K562 (cell line): ENCODE measurements at regions not wholly inside any gene's neighbourhood (a gene's known extent, or its start where the extent isn't known, plus 50 kb on each side); places are given as distances from the start of the nearest gene placed in this dataset.

ENCODE experiments used
- ATAC-seq: fragments of 200-7000 bp; cut with Tn5 transposase; 3 replicates; pipeline ENCODE4 v1.9.1; 2020; ENCODE audit warnings: moderate library complexity
- BruUV-seq: library from RNA; stranded (reverse); fragments of 400-500 nt; replicated peaks from 2 replicates; lab custom pipeline; 2021; lab: Mats Ljungman, UMichigan
- CTCF ChIA-PET: fragments of 300-600 bp; formaldehyde crosslinking; extraction: SDS; loops from one replicate; lab custom pipeline; 2021; ENCODE audit warnings: low intra/inter-chr PET ratio; lab: Yijun Ruan, JAX
- POLR2A ChIA-PET: fragments of 300-600, 350-650 bp; sonication (Branson Sonifier 250); formaldehyde crosslinking; extraction: SDS; loops from one replicate; lab custom pipeline; 2021; ENCODE audit warnings: antibody characterized with exemption, inconsistent platforms; lab: Yijun Ruan, JAX
- DNase-seq, 4 experiments: peaks; one replicate each; pipeline versions ENCODE4 v3.0.0 to v3.0.0-alpha.2; 2011 to 2018; ENCODE audit warnings: low spot score in 3 of 4, mixed read lengths in 3 of 4; ENCODE audit errors: extremely low read depth in 1 of 4
- FAIRE-seq: peaks from 2 replicates; lab custom pipeline; 2011; peaks lifted over from hg19 to GRCh38; lab: Jason Lieb, UNC
- H2AFZ ChIP-seq: 2 replicates; pipeline ENCODE4 v1.6.0; 2011; ENCODE audit warnings: low read depth, low read length, control low read depth, inconsistent platforms
- H3K27ac ChIP-seq: fragments of 200-600 bp; 3 replicates; pipeline ENCODE4 v1.8.0; 2011; ENCODE audit warnings: low read depth, mild to moderate bottlenecking, control low read depth, inconsistent platforms, low read length, moderate library complexity, mixed read lengths; ENCODE audit errors: extremely low read depth
- H3K27me3 ChIP-seq, 2 experiments: fragments of 300-600 bp in 1 of 2; 2 replicates in 1 of 2; 3 replicates in 1 of 2; pipeline versions ENCODE4 v1.6.0 to v1.8.0; 2011; ENCODE audit warnings: inconsistent platforms in 2 of 2, low read length in 2 of 2, mild to moderate bottlenecking in 1 of 2, mixed read lengths in 1 of 2, moderate library complexity in 1 of 2; ENCODE audit not compliant: control insufficient read depth in 2 of 2, insufficient read depth in 2 of 2
- H3K36me3 ChIP-seq: fragments of 300-600 bp; 3 replicates; pipeline ENCODE4 v1.8.0; 2011; ENCODE audit warnings: mild to moderate bottlenecking, low read length, inconsistent platforms; ENCODE audit not compliant: control insufficient read depth, insufficient read depth
- H3K4me1 ChIP-seq, 2 experiments: fragments of 200-600 bp in 1 of 2; replicated peaks in 1 of 2; 2 replicates in 1 of 2; 3 replicates in 1 of 2; pipeline versions ENCODE4 v1.5.1 to v1.8.0; 2011; ENCODE audit warnings: inconsistent platforms in 2 of 2, low read length in 2 of 2, mild to moderate bottlenecking in 1 of 2, mixed read lengths in 1 of 2, moderate library complexity in 1 of 2; ENCODE audit not compliant: control insufficient read depth in 2 of 2, insufficient read depth in 2 of 2
- H3K4me2 ChIP-seq: 2 replicates; pipeline ENCODE4 v1.6.1; 2011; ENCODE audit warnings: low read length, control low read depth, inconsistent platforms, mixed read lengths; ENCODE audit not compliant: insufficient read depth
- H3K4me3 ChIP-seq: fragments of 200-600 bp; sonication (generic), shearing (Covaris generic); 2 replicates; pipeline ENCODE4 v1.5.1; 2016; ENCODE audit warnings: control low read depth, inconsistent platforms
- H3K79me2 ChIP-seq: fragments of 200-600 bp; 3 replicates; pipeline ENCODE4 v1.8.0; 2011; ENCODE audit warnings: low read length, inconsistent platforms; ENCODE audit not compliant: control insufficient read depth, insufficient read depth
- H3K9ac ChIP-seq, 2 experiments: 2 replicates each; pipeline versions ENCODE4 v1.6.0 to v1.6.1; 2011; ENCODE audit warnings: low read depth in 2 of 2, low read length in 2 of 2, control low read depth in 1 of 2, inconsistent platforms in 1 of 2, mild to moderate bottlenecking in 1 of 2, mixed read lengths in 1 of 2; ENCODE audit not compliant: insufficient read depth in 1 of 2
- H3K9me1 ChIP-seq: one replicate; pipeline ENCODE4 v1.6.0; 2011; ENCODE audit warnings: inconsistent platforms, mild to moderate bottlenecking, low read length, moderate library complexity; ENCODE audit not compliant: control insufficient read depth, insufficient read depth
- H3K9me3 ChIP-seq: replicated peaks from 2 replicates; pipeline ENCODE4 v1.5.1; 2011; ENCODE audit warnings: low read depth, low read length, inconsistent platforms; ENCODE audit not compliant: control insufficient read depth, insufficient read depth
- H4K20me1 ChIP-seq: replicated peaks from 2 replicates; pipeline ENCODE4 v1.6.1; 2011; ENCODE audit warnings: low read length, inconsistent platforms, mixed read lengths; ENCODE audit not compliant: control insufficient read depth, insufficient read depth
- BRF1 ChIP-seq: IDR thresholded peaks from 3 replicates; pipeline ENCODE4 v1.6.1; 2011; ENCODE audit warnings: borderline replicate concordance, mild to moderate bottlenecking; ENCODE audit not compliant: insufficient read length; ENCODE audit errors: extremely low read depth
- CBX5 ChIP-seq: IDR thresholded peaks from 2 replicates; pipeline ENCODE4 v1.6.1; 2014; ENCODE audit warnings: low read depth, borderline replicate concordance
- EP300 ChIP-seq: IDR thresholded peaks from 2 replicates; pipeline ENCODE4 v1.6.1; 2012; ENCODE audit warnings: low read length, improper control_type of control experiment
- FOXM1 ChIP-seq, 2 experiments: fragments of 450-650 bp in 1 of 2; sonication (generic) in 1 of 2; formaldehyde crosslinking in 1 of 2; IDR thresholded peaks; 2 replicates each; pipeline versions ENCODE4 v1.6.1 to v1.9.0; 2017 to 2022; ENCODE audit warnings: low read depth in 2 of 2, mild to moderate bottlenecking in 2 of 2, missing genetic modification reagents in 1 of 2, moderate library complexity in 1 of 2
- LEF1 ChIP-seq: fragments of 450-650 bp; IDR thresholded peaks from 2 replicates; pipeline ENCODE4 v1.6.1; 2016; ENCODE audit warnings: mild to moderate bottlenecking
- MAZ ChIP-seq, 2 experiments: fragments of 450-650 bp in 1 of 2; sonication (generic) in 1 of 2; formaldehyde crosslinking; IDR thresholded peaks in 1 of 2; conservative IDR thresholded peaks in 1 of 2; 2 replicates each; pipeline versions ENCODE4 v1.4.0 to v1.5.0; 2020; ENCODE audit warnings: mild to moderate bottlenecking in 1 of 2, missing genetic modification reagents in 1 of 2
- SREBF1 ChIP-seq: fragments of 150-350 bp; IDR thresholded peaks from 2 replicates; pipeline ENCODE4 v1.6.1; 2014; ENCODE audit warnings: antibody characterized with exemption, low read depth, low read length, borderline replicate concordance
- ZNF75A ChIP-seq: fragments of 450-650 bp; formaldehyde crosslinking; IDR thresholded peaks from 2 replicates; pipeline ENCODE4 v1.4.0; 2020; ENCODE audit warnings: mild to moderate bottlenecking
- ZNF830 ChIP-seq: fragments of 250-450 bp; sonication (Bioruptor Pico); IDR thresholded peaks from 2 replicates; pipeline ENCODE4 v1.5.0; 2021; ENCODE audit warnings: mild to moderate bottlenecking
- WGBS: fragments of 100-300 bp; shearing (Covaris generic); methylation state at CpG from one replicate; pipeline ENCODE4 v1.1.6; 2016; ENCODE audit warnings: low coverage, mixed read lengths; ENCODE audit not compliant: insufficient coverage; ENCODE audit errors: missing lambda C conversion rate; 5-methylcytosine and 5-hydroxymethylcytosine counted together
- in situ Hi-C: fragments of 300-500 bp; cut with MboI; formaldehyde crosslinking; loops from 4 replicates; pipeline ENCODE4 v1.15.0; 2018; ENCODE audit warnings: inconsistent platforms, mixed read lengths
- intact Hi-C: fragments of 100-400 bp; cut with micrococcal nuclease; formaldehyde crosslinking; loops from 2 replicates; pipeline ENCODE4 v1.14.2; 2022
- TF ChIP-seq, protein P1 (sequence below): fragments of 450-650 bp; IDR thresholded peaks from 2 replicates; pipeline ENCODE4 v1.6.1; 2016; ENCODE audit warnings: low read depth
- TF ChIP-seq, protein P2 (sequence below): sonication (generic); formaldehyde crosslinking; IDR thresholded peaks from 2 replicates; pipeline ENCODE4 v1.8.1; 2023; ENCODE audit warnings: mild to moderate bottlenecking, missing genetic modification reagents

DNA sequence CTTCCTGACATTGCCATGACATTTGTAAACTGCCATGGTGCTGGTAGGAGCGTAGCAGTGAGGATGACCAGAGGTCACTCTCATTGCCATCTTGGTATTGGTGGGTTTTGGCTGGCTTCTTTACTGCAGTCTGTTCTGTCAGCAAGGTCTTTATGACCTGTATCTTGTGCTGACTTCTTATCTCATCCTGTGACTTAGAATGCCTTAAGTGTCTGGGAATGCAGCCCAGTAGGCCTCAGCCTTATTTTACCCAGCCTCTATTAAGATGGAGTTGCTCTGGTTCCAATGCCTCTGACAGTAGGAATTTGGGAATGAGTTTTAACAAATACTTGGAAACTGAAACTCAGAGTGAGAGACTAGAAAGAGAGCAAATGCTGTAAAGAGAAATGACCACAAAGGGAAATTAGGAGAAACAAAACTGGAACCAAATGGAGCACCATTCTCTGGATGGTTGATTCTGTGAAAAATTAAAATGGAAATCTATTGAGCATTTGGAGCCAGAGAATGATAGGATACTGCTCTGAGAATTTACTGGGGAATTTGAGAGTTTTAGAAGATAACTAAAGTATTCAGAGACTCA, 50.1 kb upstream of the RHOU start:
- H3K9me1 ChIP-seq, result no peaks in the 10 kb centered on the region
- no peaks in the 10 kb centered on the region; a peak in 1 of 5 replicates for H3K4me1 ChIP-seq
- WGBS, result 8% methylated on average over 1 of the region's 1 CpG
- H3K27ac ChIP-seq, result no peak overlapping the region
- H3K36me3 ChIP-seq, result no peaks in the 10 kb centered on the region
- no peak overlapping the region for H3K4me2 ChIP-seq
- no peak for DNase-seq
- intact Hi-C loops (no loop called here), in situ Hi-C loops (loop anchor here (10.0 kb wide), 2 partner anchors 550 to 790 kb away; no protein-coding TSS in a partner anchor)
- H3K4me3 ChIP-seq, result no peak overlapping the region
- ChIA-PET CTCF (no interaction called here), POLR2A (interaction anchor here (0.6 kb wide), 1 partner anchor 1044 kb away, joined by 6 read pairs; no protein-coding TSS in a partner anchor)
- FAIRE-seq, result no peak
- no peaks in the 10 kb centered on the region for H4K20me1 ChIP-seq
- no peak overlapping the region for H2AFZ ChIP-seq
- BruUV-seq, result no TSS peak
- H3K79me2 ChIP-seq, result no peaks in the 10 kb centered on the region
- H3K27me3 ChIP-seq, result peaks cover 2 to 32% of the 10 kb centered on the region in 2 experiments; a peak in 3 of 5 replicates
- ATAC-seq, result no peak
- H3K9me3 ChIP-seq, result no peaks in the 10 kb centered on the region
- H3K9ac ChIP-seq, result no peak overlapping the region
- TF ChIP-seq BRF1 (no peak), SREBF1 (no peak), CBX5 (no peak), EP300 (no peak), FOXM1 (IDR thresholded peaks at IDR 0.05; ENCODE audit: low read depth) (no peak), FOXM1 (CRISPR knock-in tag; IDR thresholded peaks at IDR 0.05; ENCODE audit: low read depth) (no peak), MAZ (CRISPR knock-in tag; conservative IDR thresholded peaks at IDR 0.05 in 1 of 2, IDR thresholded peaks at IDR 0.05 in 1 of 2) (no peak), ZNF830 (CRISPR knock-in tag) (no peak), LEF1 (no peak), ZNF75A (CRISPR knock-in tag) (no peak)
- TF ChIP-seq, protein P1, sequence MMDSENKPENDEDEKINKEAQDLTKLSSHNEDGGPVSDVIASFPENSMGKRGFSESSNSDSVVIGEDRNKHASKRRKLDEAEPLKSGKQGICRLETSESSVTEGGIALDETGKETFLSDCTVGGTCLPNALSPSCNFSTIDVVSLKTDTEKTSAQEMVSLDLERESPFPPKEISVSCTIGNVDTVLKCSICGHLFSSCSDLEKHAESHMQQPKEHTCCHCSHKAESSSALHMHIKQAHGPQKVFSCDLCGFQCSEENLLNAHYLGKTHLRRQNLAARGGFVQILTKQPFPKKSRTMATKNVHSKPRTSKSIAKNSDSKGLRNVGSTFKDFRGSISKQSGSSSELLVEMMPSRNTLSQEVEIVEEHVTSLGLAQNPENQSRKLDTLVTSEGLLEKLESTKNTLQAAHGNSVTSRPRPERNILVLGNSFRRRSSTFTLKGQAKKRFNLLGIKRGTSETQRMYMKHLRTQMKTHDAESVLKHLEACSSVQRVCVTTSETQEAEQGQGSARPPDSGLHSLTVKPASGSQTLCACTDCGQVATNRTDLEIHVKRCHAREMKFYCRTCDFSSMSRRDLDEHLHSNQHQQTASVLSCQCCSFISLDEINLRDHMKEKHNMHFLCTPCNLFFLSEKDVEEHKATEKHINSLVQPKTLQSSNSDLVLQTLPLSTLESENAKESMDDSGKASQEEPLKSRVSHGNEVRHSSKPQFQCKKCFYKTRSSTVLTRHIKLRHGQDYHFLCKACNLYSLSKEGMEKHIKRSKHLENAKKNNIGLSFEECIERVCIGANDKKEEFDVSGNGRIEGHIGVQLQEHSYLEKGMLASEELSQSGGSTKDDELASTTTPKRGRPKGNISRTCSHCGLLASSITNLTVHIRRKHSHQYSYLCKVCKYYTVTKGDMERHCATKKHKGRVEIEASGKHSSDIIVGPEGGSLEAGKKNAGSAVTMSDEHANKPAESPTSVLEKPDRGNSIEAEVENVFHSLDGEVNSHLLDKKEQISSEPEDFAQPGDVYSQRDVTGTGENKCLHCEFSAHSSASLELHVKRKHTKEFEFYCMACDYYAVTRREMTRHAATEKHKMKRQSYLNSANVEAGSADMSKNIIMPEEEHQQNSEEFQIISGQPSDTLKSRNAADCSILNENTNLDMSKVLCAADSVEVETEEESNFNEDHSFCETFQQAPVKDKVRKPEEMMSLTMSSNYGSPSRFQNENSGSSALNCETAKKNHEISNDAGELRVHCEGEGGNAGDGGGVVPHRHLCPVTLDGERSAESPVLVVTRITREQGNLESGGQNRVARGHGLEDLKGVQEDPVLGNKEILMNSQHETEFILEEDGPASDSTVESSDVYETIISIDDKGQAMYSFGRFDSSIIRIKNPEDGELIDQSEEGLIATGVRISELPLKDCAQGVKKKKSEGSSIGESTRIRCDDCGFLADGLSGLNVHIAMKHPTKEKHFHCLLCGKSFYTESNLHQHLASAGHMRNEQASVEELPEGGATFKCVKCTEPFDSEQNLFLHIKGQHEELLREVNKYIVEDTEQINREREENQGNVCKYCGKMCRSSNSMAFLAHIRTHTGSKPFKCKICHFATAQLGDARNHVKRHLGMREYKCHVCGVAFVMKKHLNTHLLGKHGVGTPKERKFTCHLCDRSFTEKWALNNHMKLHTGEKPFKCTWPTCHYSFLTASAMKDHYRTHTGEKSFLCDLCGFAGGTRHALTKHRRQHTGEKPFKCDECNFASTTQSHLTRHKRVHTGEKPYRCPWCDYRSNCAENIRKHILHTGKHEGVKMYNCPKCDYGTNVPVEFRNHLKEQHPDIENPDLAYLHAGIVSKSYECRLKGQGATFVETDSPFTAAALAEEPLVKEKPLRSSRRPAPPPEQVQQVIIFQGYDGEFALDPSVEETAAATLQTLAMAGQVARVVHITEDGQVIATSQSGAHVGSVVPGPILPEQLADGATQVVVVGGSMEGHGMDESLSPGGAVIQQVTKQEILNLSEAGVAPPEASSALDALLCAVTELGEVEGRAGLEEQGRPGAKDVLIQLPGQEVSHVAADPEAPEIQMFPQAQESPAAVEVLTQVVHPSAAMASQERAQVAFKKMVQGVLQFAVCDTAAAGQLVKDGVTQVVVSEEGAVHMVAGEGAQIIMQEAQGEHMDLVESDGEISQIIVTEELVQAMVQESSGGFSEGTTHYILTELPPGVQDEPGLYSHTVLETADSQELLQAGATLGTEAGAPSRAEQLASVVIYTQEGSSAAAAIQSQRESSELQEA, result no peak
- TF ChIP-seq, protein P2, sequence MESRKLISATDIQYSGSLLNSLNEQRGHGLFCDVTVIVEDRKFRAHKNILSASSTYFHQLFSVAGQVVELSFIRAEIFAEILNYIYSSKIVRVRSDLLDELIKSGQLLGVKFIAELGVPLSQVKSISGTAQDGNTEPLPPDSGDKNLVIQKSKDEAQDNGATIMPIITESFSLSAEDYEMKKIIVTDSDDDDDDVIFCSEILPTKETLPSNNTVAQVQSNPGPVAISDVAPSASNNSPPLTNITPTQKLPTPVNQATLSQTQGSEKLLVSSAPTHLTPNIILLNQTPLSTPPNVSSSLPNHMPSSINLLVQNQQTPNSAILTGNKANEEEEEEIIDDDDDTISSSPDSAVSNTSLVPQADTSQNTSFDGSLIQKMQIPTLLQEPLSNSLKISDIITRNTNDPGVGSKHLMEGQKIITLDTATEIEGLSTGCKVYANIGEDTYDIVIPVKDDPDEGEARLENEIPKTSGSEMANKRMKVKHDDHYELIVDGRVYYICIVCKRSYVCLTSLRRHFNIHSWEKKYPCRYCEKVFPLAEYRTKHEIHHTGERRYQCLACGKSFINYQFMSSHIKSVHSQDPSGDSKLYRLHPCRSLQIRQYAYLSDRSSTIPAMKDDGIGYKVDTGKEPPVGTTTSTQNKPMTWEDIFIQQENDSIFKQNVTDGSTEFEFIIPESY, result no peak
